ENCODE measurements at regions not wholly inside any gene's neighbourhood (a gene's known extent, or its start where the extent isn't known, plus 50 kb on each side); places are given as distances from the start of the nearest gene placed in this dataset.
"Not testable (repeated sequence)": the region's sequence is repeated elsewhere in the genome, so short reads cannot be mapped to it uniquely, and the experiment has no call there.

- TF ChIP-seq CTCF (IDR thresholded peaks at IDR 0.05) = no peak
- Histone ChIP-seq H3K9me3 (no peaks in the 10 kb centered on the region), H3K27me3 (no peaks in the 10 kb centered on the region), H3K4me1 (no peaks in the 10 kb centered on the region), H3K36me3 (no peaks in the 10 kb centered on the region), H3K4me3 (no peak overlapping the region), H3K27ac (no peak overlapping the region)
- no peak for ATAC-seq
- no peak for DNase-seq
- intact Hi-C loops (cut with DNase I) = no loop called here
These were observed 473.0 kb upstream of the C16orf82 start for GRCh38 chr16:26593700-26594099.

GRCh38 chr16:26594666-26595065 is 472.1 kb upstream of the C16orf82 start:
- no peaks in the 10 kb centered on the region for H3K4me1 ChIP-seq
- H3K9me3 ChIP-seq = no peaks in the 10 kb centered on the region
- TF ChIP-seq CTCF (IDR thresholded peaks at IDR 0.05) = no peak
- intact Hi-C loops (cut with DNase I) = no loop called here
- H3K4me3 ChIP-seq = no peak overlapping the region
- no peak overlapping the region for H3K27ac ChIP-seq
- ATAC-seq (no peak), DNase-seq (no peak)
- no peaks in the 10 kb centered on the region for H3K36me3 ChIP-seq
- H3K27me3 ChIP-seq = no peaks in the 10 kb centered on the region

GRCh38 chr16:26595199-26595598 is 471.5 kb upstream of the C16orf82 start:
- Histone ChIP-seq H3K4me1 (no peaks in the 10 kb centered on the region), H3K4me3 (no peak overlapping the region), H3K27ac (no peak overlapping the region), H3K36me3 (no peaks in the 10 kb centered on the region), H3K9me3 (no peaks in the 10 kb centered on the region), H3K27me3 (no peaks in the 10 kb centered on the region)
- ATAC-seq (no peak), DNase-seq (no peak)
- intact Hi-C loops (cut with DNase I) = no loop called here
- TF ChIP-seq CTCF (IDR thresholded peaks at IDR 0.05) = no peak

GRCh38 chr16:26596033-26596432 is 470.7 kb upstream of the C16orf82 start:
- ATAC-seq; H3K4me3 ChIP-seq; intact Hi-C loops (cut with DNase I); H3K36me3 ChIP-seq; H3K9me3 ChIP-seq; H3K27me3 ChIP-seq; H3K27ac ChIP-seq; H3K4me1 ChIP-seq; DNase-seq: not testable (repeated sequence)

- intact Hi-C loops (cut with DNase I) = no loop called here
- no peak overlapping the region for H3K4me3 ChIP-seq
- no peak overlapping the region for H3K27ac ChIP-seq
- no peak for DNase-seq
- no peaks in the 10 kb centered on the region for H3K27me3 ChIP-seq
- ATAC-seq = peak; percentile 20
- H3K9me3 ChIP-seq = no peaks in the 10 kb centered on the region
- no peak for TF ChIP-seq CTCF (IDR thresholded peaks at IDR 0.05)
- no peaks in the 10 kb centered on the region for H3K4me1 ChIP-seq
- H3K36me3 ChIP-seq = no peaks in the 10 kb centered on the region
These were observed 468.7 kb upstream of the C16orf82 start for GRCh38 chr16:26598061-26598460.

- Histone ChIP-seq H3K4me1 (no peaks in the 10 kb centered on the region), H3K36me3 (no peaks in the 10 kb centered on the region), H3K27me3 (no peaks in the 10 kb centered on the region), H3K4me3 (no peak overlapping the region), H3K27ac (no peak overlapping the region), H3K9me3 (no peaks in the 10 kb centered on the region)
- ATAC-seq (no peak), DNase-seq (no peak)
- intact Hi-C loops (cut with DNase I) = no loop called here
- TF ChIP-seq CTCF (IDR thresholded peaks at IDR 0.05) = no peak
These were observed 467.5 kb upstream of the C16orf82 start for GRCh38 chr16:26598998-26599784.

Data from upper lobe of right lung (tissue), 1 donor.